Smooth muscle cell (in vitro differentiated cells): ENCODE measurements at regions not wholly inside any gene's neighbourhood (a gene's known extent, or its start where the extent isn't known, plus 50 kb on each side); places are given as distances from the start of the nearest gene placed in this dataset.
A peak's percentile ranks its signal among the peaks of the same experiment; 100 is the strongest.

Experiments
- DNase-seq: peaks from one replicate; lab custom pipeline; 2025; ENCODE audit not compliant: unreplicated experiment; lab: John Stamatoyannopoulos, UW
- H2AFZ ChIP-seq: fragments of 200-600 bp; sonication (generic); 2 replicates; pipeline ENCODE4 v1.6.0; 2016; ENCODE audit warnings: antibody characterized with exemption, low read depth, mild to moderate bottlenecking
- H3F3A ChIP-seq: fragments of 200-600 bp; sonication (generic); 2 replicates; pipeline ENCODE4 v1.6.0; 2017; ENCODE audit warnings: antibody characterized with exemption, low read depth
- H3K27ac ChIP-seq: fragments of 200-600 bp; sonication (generic); 2 replicates; pipeline ENCODE4 v1.5.1; 2016; ENCODE audit warnings: low read depth, mild to moderate bottlenecking
- H3K27me3 ChIP-seq: fragments of 200-600 bp; sonication (generic); 2 replicates; pipeline ENCODE4 v1.6.1; 2016; ENCODE audit warnings: low read depth, mild to moderate bottlenecking
- H3K36me3 ChIP-seq: fragments of 200-600 bp; sonication (generic); 2 replicates; pipeline ENCODE4 v1.5.1; 2016; ENCODE audit warnings: low read depth
- H3K4me1 ChIP-seq: fragments of 200-600 bp; sonication (generic); 2 replicates; pipeline ENCODE4 v1.5.1; 2016; ENCODE audit warnings: low read depth
- H3K4me2 ChIP-seq: fragments of 200-600 bp; sonication (generic); 2 replicates; pipeline ENCODE4 v1.6.0; 2016; ENCODE audit warnings: mild to moderate bottlenecking
- H3K4me3 ChIP-seq: fragments of 200-600 bp; sonication (generic); 2 replicates; pipeline ENCODE4 v1.5.1; 2016; ENCODE audit warnings: mild to moderate bottlenecking
- H3K79me2 ChIP-seq: fragments of 200-600 bp; sonication (generic); 2 replicates; pipeline ENCODE4 v1.6.0; 2016; ENCODE audit warnings: low read depth, mild to moderate bottlenecking
- H3K9ac ChIP-seq: fragments of 200-600 bp; sonication (generic); 2 replicates; pipeline ENCODE4 v1.6.0; 2016; ENCODE audit warnings: low read depth
- H3K9me3 ChIP-seq: fragments of 200-600 bp; sonication (generic); replicated peaks from 2 replicates; pipeline ENCODE4 v1.5.1; 2016; ENCODE audit warnings: low read depth
- H4K20me1 ChIP-seq: fragments of 200-600 bp; sonication (generic); 2 replicates; pipeline ENCODE4 v1.6.0; 2016; ENCODE audit warnings: low read depth
- WGBS: methylation state at CpG from one replicate; pipeline ENCODE4 v1.1.7; 2016; ENCODE audit warnings: low lambda C conversion rate; 5-methylcytosine and 5-hydroxymethylcytosine counted together
- TF ChIP-seq, protein P1 (sequence below): fragments of 200-600 bp; sonication (generic); IDR thresholded peaks from 2 replicates; pipeline ENCODE4 v1.5.1; 2017; ENCODE audit warnings: borderline replicate concordance, mild to moderate bottlenecking, antibody characterized with exemption; ENCODE audit not compliant: insufficient read depth, poor library complexity, severe bottlenecking

DNA sequence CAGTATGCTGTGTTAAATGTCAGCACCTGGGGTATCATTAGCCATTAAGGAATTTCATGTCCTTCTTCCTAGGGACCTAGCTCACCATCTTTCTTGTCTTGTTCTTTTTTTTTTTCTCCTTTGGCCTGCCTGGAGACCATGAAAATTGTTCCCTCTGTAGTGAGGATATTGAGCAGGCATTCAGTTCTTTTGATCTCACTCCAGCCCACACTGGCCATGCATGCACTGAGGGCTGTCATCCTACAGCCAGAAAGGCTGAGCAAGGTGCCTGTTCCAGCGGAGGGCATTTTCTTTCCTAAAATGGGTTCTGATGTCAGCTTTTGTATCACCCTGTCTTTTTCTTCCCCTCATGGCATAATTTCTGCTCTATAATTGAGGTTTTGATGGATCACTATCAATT, 275.9 kb upstream of the HAND2 start:
- Histone ChIP-seq H3K79me2 (no peaks in the 10 kb centered on the region), H2AFZ (no peak overlapping the region), H3K9me3 (no peaks in the 10 kb centered on the region), H3K27me3 (no peaks in the 10 kb centered on the region), H3K36me3 (no peaks in the 10 kb centered on the region), H3K4me2 (no peak overlapping the region), H4K20me1 (no peaks in the 10 kb centered on the region), H3K4me1 (peaks cover 24% of the 10 kb centered on the region), H3K4me3 (no peak overlapping the region), H3F3A (no peaks in the 10 kb centered on the region), H3K27ac (no peak overlapping the region), H3K9ac (no peak overlapping the region)
- WGBS = 81% methylated on average over 1 of the region's 1 CpG
- no peak for DNase-seq
- TF ChIP-seq, protein P1, sequence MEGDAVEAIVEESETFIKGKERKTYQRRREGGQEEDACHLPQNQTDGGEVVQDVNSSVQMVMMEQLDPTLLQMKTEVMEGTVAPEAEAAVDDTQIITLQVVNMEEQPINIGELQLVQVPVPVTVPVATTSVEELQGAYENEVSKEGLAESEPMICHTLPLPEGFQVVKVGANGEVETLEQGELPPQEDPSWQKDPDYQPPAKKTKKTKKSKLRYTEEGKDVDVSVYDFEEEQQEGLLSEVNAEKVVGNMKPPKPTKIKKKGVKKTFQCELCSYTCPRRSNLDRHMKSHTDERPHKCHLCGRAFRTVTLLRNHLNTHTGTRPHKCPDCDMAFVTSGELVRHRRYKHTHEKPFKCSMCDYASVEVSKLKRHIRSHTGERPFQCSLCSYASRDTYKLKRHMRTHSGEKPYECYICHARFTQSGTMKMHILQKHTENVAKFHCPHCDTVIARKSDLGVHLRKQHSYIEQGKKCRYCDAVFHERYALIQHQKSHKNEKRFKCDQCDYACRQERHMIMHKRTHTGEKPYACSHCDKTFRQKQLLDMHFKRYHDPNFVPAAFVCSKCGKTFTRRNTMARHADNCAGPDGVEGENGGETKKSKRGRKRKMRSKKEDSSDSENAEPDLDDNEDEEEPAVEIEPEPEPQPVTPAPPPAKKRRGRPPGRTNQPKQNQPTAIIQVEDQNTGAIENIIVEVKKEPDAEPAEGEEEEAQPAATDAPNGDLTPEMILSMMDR = no peak

DNA sequence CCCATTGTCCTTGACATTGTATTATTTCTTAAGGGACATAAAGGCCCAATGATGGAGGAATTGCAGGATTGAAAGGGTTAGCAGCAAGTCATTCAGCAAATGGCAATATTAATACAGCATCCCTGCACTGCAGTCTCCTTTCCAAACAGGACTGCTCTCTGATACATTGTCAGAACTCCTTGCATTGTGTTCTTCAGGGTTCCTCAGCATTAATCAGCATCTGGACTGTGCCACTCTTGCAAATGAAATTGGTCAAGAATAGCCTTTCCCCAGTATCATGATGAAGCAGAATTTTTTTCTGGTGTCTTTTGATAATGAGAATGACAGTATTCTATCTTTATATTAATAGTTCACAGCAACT, 272.6 kb upstream of the HAND2 start:
- H3K79me2 ChIP-seq = no peaks in the 10 kb centered on the region
- no peaks in the 10 kb centered on the region for H3K9me3 ChIP-seq
- H3K27ac ChIP-seq = no peak overlapping the region
- no peaks in the 10 kb centered on the region for H3F3A ChIP-seq
- H3K36me3 ChIP-seq = no peaks in the 10 kb centered on the region
- TF ChIP-seq, protein P1 = no peak
- peak overlapping the region; percentile 3 for H3K4me2 ChIP-seq
- H4K20me1 ChIP-seq = no peaks in the 10 kb centered on the region
- H2AFZ ChIP-seq = no peak overlapping the region
- no peak for DNase-seq
- peaks cover 24% of the 10 kb centered on the region for H3K4me1 ChIP-seq
- no peak overlapping the region for H3K9ac ChIP-seq
- no peak overlapping the region for H3K4me3 ChIP-seq
- no peaks in the 10 kb centered on the region for H3K27me3 ChIP-seq

DNA sequence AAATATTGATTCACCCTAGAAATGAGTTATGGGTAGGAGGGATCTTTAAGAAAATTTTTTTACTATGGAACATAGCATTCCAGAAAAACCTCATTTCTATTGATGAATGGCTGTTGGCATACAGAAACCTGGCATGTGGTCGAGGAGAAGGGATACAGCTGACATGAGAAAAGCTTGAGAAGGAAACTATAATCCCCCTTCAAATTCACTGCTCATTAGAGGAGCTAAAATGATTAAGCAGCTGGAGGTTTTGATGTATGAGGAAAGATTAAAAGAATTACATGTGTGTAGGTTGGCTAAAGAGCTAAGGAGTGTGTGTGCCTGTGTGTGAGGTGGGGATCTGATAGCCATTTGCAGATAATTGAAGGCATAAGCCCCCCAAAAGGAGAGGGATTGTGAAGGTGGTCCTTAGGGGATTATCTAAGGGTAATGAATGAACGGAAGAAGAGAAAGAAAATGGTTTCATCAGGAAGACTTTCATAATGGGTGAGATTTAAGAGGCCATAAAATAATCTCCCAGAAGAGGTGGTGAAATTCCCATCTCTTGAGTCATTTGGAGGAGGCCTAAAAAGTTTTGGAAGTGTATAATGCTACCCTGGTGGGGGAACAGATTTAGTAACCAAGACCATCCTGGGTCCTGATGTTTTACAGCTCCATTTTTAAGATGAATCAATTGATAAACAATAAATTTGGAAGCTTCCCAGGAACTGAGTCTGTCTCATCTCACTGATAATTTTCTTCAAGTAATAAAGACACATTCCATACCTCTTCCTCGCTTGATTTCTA, 272.0 kb upstream of the HAND2 start:
- Histone ChIP-seq H3K4me3 (no peak overlapping the region), H3K4me2 (peak overlapping the region; percentile 3), H4K20me1 (no peaks in the 10 kb centered on the region), H3K4me1 (peaks cover 28% of the 10 kb centered on the region), H3K9ac (no peak overlapping the region), H3K79me2 (no peaks in the 10 kb centered on the region), H3K36me3 (no peaks in the 10 kb centered on the region), H2AFZ (no peak overlapping the region), H3K9me3 (no peaks in the 10 kb centered on the region), H3K27me3 (no peaks in the 10 kb centered on the region), H3K27ac (no peak overlapping the region), H3F3A (no peaks in the 10 kb centered on the region)
- no peak for DNase-seq
- 37% methylated on average over 3 of the region's 3 CpGs for WGBS
- TF ChIP-seq, protein P1 = no peak

DNA sequence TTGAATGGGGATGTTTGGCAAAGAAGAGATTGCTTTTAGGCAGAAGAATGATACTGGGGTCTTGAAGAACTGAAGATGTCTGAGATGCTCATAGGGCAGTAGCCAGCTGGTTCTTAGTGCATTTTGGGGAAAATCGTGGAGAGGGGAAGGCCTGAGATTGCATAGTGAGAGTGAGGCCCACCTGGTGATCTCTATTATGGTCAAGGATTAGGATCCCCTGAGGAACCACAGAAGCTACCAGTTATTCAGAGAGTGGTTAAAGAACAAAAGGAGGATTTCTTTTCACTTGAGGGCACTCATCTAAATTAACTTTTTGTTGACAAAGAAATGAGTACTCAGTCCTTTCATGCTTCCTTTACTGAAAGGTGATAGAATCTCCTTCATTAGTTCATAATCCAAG, 271.3 kb upstream of the HAND2 start:
- no peak overlapping the region for H2AFZ ChIP-seq
- 54% methylated on average over 1 of the region's 1 CpG for WGBS
- DNase-seq = no peak

More for the DNA sequence above, 271.3 kb upstream of the HAND2 start:
- Histone ChIP-seq H3K9me3 (no peaks in the 10 kb centered on the region), H4K20me1 (no peaks in the 10 kb centered on the region), H3K27me3 (no peaks in the 10 kb centered on the region), H3K79me2 (no peaks in the 10 kb centered on the region), H3K27ac (no peak overlapping the region), H3K9ac (no peak overlapping the region), H3F3A (no peaks in the 10 kb centered on the region), H3K4me2 (peak overlapping the region; percentile 3), H3K4me1 (peaks cover 30% of the 10 kb centered on the region), H3K36me3 (no peaks in the 10 kb centered on the region), H3K4me3 (no peak overlapping the region)
- TF ChIP-seq, protein P1 = no peak
